ENCODE measurements at regions not wholly inside any gene's neighbourhood (a gene's known extent, or its start where the extent isn't known, plus 50 kb on each side); places are given as distances from the start of the nearest gene placed in this dataset.

DNA sequence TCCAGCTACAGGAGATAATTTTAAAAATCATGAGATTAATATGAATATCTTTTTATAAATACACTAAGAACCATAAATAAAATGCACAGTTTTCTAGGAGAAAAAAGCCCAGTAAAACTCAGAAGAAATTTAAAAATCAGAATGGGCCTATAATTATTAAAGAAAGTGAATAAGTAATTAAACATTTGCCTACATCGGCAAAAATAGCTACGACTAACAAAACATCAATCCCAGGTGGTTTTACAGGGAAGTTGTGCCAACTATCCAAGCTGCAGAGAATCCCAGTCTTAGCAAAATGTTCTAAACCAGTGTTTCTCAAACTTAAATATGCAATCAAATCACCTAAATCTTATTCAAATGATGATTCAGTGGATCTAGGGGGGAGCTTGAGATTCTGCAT lies 180.0 kb downstream of the TRIM29 start:
- TF ChIP-seq, protein P1, sequence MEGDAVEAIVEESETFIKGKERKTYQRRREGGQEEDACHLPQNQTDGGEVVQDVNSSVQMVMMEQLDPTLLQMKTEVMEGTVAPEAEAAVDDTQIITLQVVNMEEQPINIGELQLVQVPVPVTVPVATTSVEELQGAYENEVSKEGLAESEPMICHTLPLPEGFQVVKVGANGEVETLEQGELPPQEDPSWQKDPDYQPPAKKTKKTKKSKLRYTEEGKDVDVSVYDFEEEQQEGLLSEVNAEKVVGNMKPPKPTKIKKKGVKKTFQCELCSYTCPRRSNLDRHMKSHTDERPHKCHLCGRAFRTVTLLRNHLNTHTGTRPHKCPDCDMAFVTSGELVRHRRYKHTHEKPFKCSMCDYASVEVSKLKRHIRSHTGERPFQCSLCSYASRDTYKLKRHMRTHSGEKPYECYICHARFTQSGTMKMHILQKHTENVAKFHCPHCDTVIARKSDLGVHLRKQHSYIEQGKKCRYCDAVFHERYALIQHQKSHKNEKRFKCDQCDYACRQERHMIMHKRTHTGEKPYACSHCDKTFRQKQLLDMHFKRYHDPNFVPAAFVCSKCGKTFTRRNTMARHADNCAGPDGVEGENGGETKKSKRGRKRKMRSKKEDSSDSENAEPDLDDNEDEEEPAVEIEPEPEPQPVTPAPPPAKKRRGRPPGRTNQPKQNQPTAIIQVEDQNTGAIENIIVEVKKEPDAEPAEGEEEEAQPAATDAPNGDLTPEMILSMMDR (IDR thresholded peaks at IDR 0.05), result no peak
- no peak for TF ChIP-seq POLR2A (IDR thresholded peaks at IDR 0.05)
